Peyer's patch (tissue), 4 donors: ENCODE measurements at regions not wholly inside any gene's neighbourhood (a gene's known extent, or its start where the extent isn't known, plus 50 kb on each side); places are given as distances from the start of the nearest gene placed in this dataset.

Experiments
- CTCF ChIP-seq, 6 experiments: fragments of 450-650 bp in 4 of 6; fragments of 200-600 bp in 2 of 6; sonication (generic) in 1 of 6; IDR thresholded peaks; one replicate each; pipeline ENCODE4 v1.5.1; 2017 to 2019; ENCODE audit warnings: antibody characterized with exemption in 6 of 6, mild to moderate bottlenecking in 3 of 6, moderate library complexity in 1 of 6
- POLR2A ChIP-seq, 2 donors: fragments of 450-650 bp; IDR thresholded peaks; one replicate each; pipeline ENCODE4 v1.5.1; 2017; ENCODE audit warnings: antibody characterized with exemption in 2 of 2, mild to moderate bottlenecking in 2 of 2, moderate library complexity in 2 of 2

- no peak for TF ChIP-seq CTCF (IDR thresholded peaks at IDR 0.05)
- no peak for TF ChIP-seq POLR2A (IDR thresholded peaks at IDR 0.05)
These were observed 260.2 kb upstream of the IRX2 start for GRCh38 chr5:3011764-3012017.
